ENCODE measurements at regions not wholly inside any gene's neighbourhood (a gene's known extent, or its start where the extent isn't known, plus 50 kb on each side); places are given as distances from the start of the nearest gene placed in this dataset.

GRCh38 chr12:104840262-104840661 lies 117.8 kb downstream of the SLC41A2 start:
- TF ChIP-seq CTCF (IDR thresholded peaks at IDR 0.05; ENCODE audit: low read depth, low read length, missing input control) = no peak
- no peak for TF ChIP-seq GABPA (IDR thresholded peaks at IDR 0.05 in 1 of 2, conservative IDR thresholded peaks at IDR 0.05 in 1 of 2)
- TF ChIP-seq SP1 (IDR thresholded peaks at IDR 0.05) = no peak
- TF ChIP-seq RAD21 (IDR thresholded peaks at IDR 0.05) = no peak
- TF ChIP-seq FOXA1 (IDR thresholded peaks at IDR 0.05) = no peak

All from liver (tissue), 3 donors.